ENCODE measurements at regions not wholly inside any gene's neighbourhood (a gene's known extent, or its start where the extent isn't known, plus 50 kb on each side); places are given as distances from the start of the nearest gene placed in this dataset.
A peak's percentile ranks its signal among the peaks of the same experiment; 100 is the strongest.

GRCh38 chr3:27943106-27943505 lies 221.0 kb upstream of the EOMES start:
- TF ChIP-seq CTCF (optimal IDR thresholded peaks at IDR 0.05 in 1 of 3, IDR thresholded peaks at IDR 0.05 in 1 of 3, conservative IDR thresholded peaks at IDR 0.05 in 1 of 3; ENCODE audit: extremely low read depth in 1 of 3, insufficient read depth in 2 of 3, low read length in 3 of 3) = peak; percentile 27 to 53 (median 52)
- no peak for TF ChIP-seq EZH2 (IDR thresholded peaks at IDR 0.05; ENCODE audit: low read length)

Measured in keratinocyte (primary cell).